Naive thymus-derived CD8-positive, alpha-beta T cell (primary cell): ENCODE measurements at regions not wholly inside any gene's neighbourhood (a gene's known extent, or its start where the extent isn't known, plus 50 kb on each side); places are given as distances from the start of the nearest gene placed in this dataset.
A peak's percentile ranks its signal among the peaks of the same experiment; 100 is the strongest.
"Not testable (repeated sequence)": the region's sequence is repeated elsewhere in the genome, so short reads cannot be mapped to it uniquely, and the experiment has no call there.

Experiments
- ATAC-seq, 2 donors: fragments of 150-1000 bp; cut with Tn5 transposase in 1 of 2; sonication (Bioruptor Pico), chemical (Tn5 transposase) in 1 of 2; 1 replicate in 1 of 2; 2 replicates in 1 of 2; pipeline ENCODE4 v1.10.0; 2021; ENCODE audit warnings: mild to moderate bottlenecking in 2 of 2, moderate library complexity in 2 of 2
- POLR2A ChIA-PET: fragments of 350-600 bp; sonication (Branson Sonifier 250); formaldehyde crosslinking; loops from one replicate; lab custom pipeline; 2021; ENCODE audit warnings: antibody characterized with exemption; lab: Charles Lee
- DNase-seq, 10 donors: peaks; one replicate each; pipeline versions ENCODE4 v3.0.0 to v3.0.0-alpha.2; 2020 to 2022
- H3K27ac Mint-ChIP-seq, 10 donors: one replicate each; pipeline ENCODE4 v1.8.0; 2020 to 2022; ENCODE audit warnings: mild to moderate bottlenecking in 10 of 10, mixed read lengths in 10 of 10, moderate library complexity in 4 of 10, inconsistent platforms in 1 of 10
- H3K27me3 Mint-ChIP-seq, 5 donors: one replicate each; pipeline ENCODE4 v1.8.0; 2021 to 2022; ENCODE audit warnings: mixed read lengths in 5 of 5
- H3K36me3 Mint-ChIP-seq, 3 donors: one replicate each; pipeline ENCODE4 v1.8.0; 2020 to 2022; ENCODE audit warnings: mixed read lengths in 3 of 3, mild to moderate bottlenecking in 2 of 3, inconsistent platforms in 1 of 3
- H3K4me1 Mint-ChIP-seq, 4 donors: one replicate each; pipeline ENCODE4 v1.8.0; 2021 to 2022; ENCODE audit warnings: mixed read lengths in 4 of 4
- H3K4me3 Mint-ChIP-seq, 10 donors: one replicate each; pipeline ENCODE4 v1.8.0; 2020 to 2022; ENCODE audit warnings: mild to moderate bottlenecking in 10 of 10, mixed read lengths in 10 of 10, moderate library complexity in 6 of 10, inconsistent platforms in 1 of 10
- H3K9me3 Mint-ChIP-seq, 9 donors: one replicate each; pipeline ENCODE4 v1.8.0; 2020 to 2022; ENCODE audit warnings: mixed read lengths in 9 of 9, mild to moderate bottlenecking in 3 of 9, inconsistent platforms in 1 of 9, moderate library complexity in 1 of 9

DNA sequence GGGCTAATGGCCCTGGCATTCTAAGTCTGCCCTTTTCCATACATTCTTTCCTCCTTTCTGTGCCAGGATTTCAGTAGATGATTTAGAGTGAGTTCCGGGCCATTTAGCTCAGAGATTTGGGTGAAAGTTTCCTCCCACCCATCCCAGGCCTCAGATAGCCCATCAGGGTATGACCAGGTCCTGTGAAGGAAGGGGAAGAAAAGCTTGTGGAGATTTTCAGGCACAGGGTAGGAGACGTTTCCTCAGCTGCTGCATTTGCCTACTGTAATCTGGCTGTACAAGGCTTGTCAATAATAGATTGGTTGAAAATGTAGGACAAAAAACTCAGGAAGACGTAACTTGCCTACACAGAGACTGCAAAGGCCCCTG lies 63.2 kb upstream of the BCL6 start:
- Mint-ChIP-seq H3K27me3 (no peaks in the 10 kb centered on the region), H3K27ac (peak overlapping the region in 1 of 10 donors; percentile 11), H3K4me3 (no peak overlapping the region), H3K36me3 (no peaks in the 10 kb centered on the region), H3K9me3 (no peaks in the 10 kb centered on the region), H3K4me1 (peaks cover 0 to 6% (median 2%) of the 10 kb centered on the region in 4 donors)
- ATAC-seq = no peak
- no peak for DNase-seq
- POLR2A ChIA-PET = no interaction called here

DNA sequence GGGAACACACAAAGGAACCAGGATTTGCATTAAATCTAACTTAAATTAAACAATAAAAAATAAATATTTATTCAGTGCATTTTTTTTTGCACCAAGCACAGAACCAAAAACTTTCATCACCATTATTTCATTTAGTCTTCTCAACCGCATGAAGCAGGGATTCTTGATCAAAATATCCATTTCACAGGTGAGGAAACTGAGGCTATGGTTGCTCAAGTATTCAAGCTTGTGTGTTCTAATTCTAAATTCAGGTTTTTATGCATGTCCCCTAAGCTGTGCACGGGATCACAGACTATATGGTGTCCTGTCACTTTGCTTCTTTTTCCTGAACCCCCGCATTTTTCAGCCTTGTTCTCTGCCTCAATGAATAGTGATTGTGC lies 64.3 kb upstream of the BCL6 start:
- Mint-ChIP-seq H3K4me3 (no peak overlapping the region), H3K4me1 (peaks cover 0 to 1% (median 0%) of the 10 kb centered on the region in 4 donors), H3K27me3 (no peaks in the 10 kb centered on the region), H3K36me3 (no peaks in the 10 kb centered on the region), H3K9me3 (no peaks in the 10 kb centered on the region), H3K27ac (no peak overlapping the region)
- no peak for ATAC-seq
- DNase-seq = no peak
- POLR2A ChIA-PET = interaction anchor here (0.6 kb wide), 1 partner anchor 341 kb away, joined by 5 read pairs; no protein-coding TSS in a partner anchor

DNA sequence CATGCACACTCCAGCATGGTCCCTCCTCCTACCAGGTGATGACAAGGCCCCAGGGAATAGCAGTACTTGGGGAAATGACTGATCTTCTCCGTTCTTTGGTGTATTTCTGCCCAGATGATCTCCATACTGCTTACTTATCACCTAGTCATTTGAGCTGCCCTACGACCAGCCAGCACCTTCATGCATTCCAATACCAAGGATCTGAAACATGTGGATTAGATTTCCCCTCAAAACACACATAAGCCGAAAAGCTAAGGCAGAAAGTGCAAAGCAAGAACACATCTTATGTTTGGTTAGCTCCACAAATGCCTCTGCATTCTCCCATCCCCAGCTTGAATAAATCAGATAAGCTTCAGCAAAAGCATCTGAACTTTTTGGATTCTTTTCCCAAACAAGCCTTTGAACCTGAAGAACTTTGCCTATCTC lies 64.8 kb upstream of the BCL6 start:
- Mint-ChIP-seq H3K9me3 (no peaks in the 10 kb centered on the region), H3K36me3 (no peaks in the 10 kb centered on the region), H3K4me3 (no peak overlapping the region), H3K27me3 (no peaks in the 10 kb centered on the region), H3K4me1 (no peaks in the 10 kb centered on the region), H3K27ac (peak overlapping the region in 3 of 10 donors; percentile 18 to 40 (median 25))
- POLR2A ChIA-PET = interaction anchor here (0.6 to 1.6 kb wide), 2 partner anchors 11 to 340 kb away, joined by 4 to 5 read pairs; no protein-coding TSS in a partner anchor
- DNase-seq = no peak
- ATAC-seq = no peak

DNA sequence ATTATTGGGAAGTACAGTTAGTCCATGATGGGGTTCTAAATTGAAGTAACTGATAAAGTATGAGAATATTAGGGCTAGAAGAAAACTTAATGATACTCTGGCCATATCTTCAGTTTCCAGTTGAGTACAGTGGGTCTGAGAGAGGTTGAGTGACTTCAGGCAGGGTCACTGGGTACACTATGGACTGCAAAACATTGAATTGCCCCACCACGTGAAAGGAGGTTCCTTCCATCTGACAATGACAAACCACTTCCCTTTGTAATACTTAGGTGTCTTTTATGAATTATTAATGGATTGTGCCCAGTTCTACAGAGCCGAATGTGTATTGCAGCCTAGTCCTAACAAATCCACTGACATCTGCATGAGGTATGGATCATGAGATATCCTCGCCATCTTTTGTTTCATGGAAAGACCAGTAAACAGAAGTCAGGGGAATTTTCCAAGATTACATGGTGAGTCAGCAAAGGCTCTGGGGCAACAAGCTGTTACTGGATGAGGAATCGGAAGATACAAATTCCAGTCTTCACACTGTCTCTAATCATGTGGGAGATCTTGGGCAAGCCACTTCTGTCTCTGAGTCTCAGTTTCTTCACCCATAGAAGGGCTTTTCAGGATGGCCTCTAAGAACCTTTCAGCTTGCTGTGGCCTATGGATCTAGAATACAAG lies 66.5 kb upstream of the BCL6 start:
- no peaks in the 10 kb centered on the region for H3K27me3 Mint-ChIP-seq
- H3K4me1 Mint-ChIP-seq = no peaks in the 10 kb centered on the region
- H3K9me3 Mint-ChIP-seq = no peaks in the 10 kb centered on the region
- no peaks in the 10 kb centered on the region for H3K36me3 Mint-ChIP-seq
- H3K4me3 Mint-ChIP-seq = no peak overlapping the region
- no peak for DNase-seq
- H3K27ac Mint-ChIP-seq = no peak overlapping the region
- ATAC-seq = no peak
- POLR2A ChIA-PET = interaction anchor here (1.6 kb wide), 1 partner anchor 13 kb away, joined by 4 read pairs; no protein-coding TSS in a partner anchor

DNA sequence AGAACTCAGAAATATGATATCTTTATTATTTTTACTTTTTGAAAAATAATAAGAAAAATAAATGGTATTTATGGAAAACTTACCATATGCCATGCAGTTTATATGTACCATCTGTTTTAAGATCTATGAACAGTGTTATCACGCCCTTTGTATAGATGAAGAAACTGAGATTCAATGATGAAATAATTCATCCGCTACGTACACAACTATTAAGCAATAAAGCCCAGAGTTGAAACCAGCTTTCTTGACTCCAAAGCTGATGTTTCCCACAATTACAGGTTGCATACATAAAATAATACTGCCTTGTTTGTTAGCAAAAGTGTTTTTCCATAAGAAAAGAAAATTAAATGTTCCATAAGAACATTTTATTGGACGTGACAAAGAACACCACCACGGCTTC lies 67.2 kb upstream of the BCL6 start:
- H3K36me3 Mint-ChIP-seq = peaks cover 0 to 3% (median 0%) of the 10 kb centered on the region in 3 donors
- no peaks in the 10 kb centered on the region for H3K27me3 Mint-ChIP-seq
- H3K9me3 Mint-ChIP-seq = peaks cover 0 to 3% (median 0%) of the 10 kb centered on the region in 9 donors
- H3K4me3 Mint-ChIP-seq = no peak overlapping the region
- H3K4me1 Mint-ChIP-seq = no peaks in the 10 kb centered on the region
- POLR2A ChIA-PET = no interaction called here
- ATAC-seq (no peak), DNase-seq (no peak)
- no peak overlapping the region for H3K27ac Mint-ChIP-seq

DNA sequence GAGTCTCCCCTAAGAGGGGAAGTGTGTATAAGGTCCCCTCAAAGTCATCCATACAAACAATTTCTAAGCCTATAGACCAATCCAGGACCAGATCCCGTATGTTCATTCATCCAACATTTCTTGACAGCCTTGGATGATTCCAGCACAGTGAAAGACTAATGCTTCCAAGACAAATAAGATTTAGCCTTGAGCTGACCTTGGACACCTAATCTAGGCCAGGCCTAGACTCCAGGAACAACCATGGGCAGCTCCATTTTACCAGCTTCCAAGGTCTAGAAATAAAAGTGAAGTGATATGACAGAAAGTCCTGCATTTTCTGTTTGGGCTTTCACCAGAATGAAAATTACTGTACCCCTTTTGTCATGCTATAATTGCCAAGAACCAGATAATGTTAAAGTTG lies 67.9 kb upstream of the BCL6 start:
- Mint-ChIP-seq H3K27ac (no peak overlapping the region), H3K4me1 (no peaks in the 10 kb centered on the region), H3K9me3 (peaks cover 0 to 6% (median 0%) of the 10 kb centered on the region in 9 donors), H3K36me3 (peaks cover 0 to 6% (median 0%) of the 10 kb centered on the region in 3 donors), H3K4me3 (no peak overlapping the region), H3K27me3 (no peaks in the 10 kb centered on the region)
- ATAC-seq (no peak), DNase-seq (no peak)
- POLR2A ChIA-PET = no interaction called here

DNA sequence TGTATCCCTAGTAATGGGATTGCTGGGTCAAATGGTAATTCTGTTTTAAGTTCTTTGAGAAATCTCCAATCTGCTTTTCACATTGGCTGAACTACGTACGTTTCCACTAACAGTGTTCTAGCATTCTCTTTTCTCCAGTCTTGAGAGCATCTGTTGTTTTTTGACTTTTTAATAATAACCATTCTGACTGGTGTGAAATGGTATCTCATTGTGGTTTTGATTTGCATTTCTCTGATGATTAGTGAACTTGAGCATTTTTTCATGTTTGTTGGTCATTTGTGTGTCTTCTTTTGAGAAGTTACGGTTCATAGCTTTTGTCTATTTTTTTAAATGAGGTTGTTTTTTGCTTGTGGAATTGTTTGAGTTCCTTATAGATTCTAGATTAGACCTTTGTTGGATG lies 72.5 kb upstream of the BCL6 start:
- H3K4me1 Mint-ChIP-seq = peaks cover 8 to 18% (median 12%) of the 10 kb centered on the region in 4 donors
- POLR2A ChIA-PET, H3K27me3 Mint-ChIP-seq, H3K36me3 Mint-ChIP-seq, ATAC-seq, H3K27ac Mint-ChIP-seq, H3K4me3 Mint-ChIP-seq, DNase-seq, H3K9me3 Mint-ChIP-seq: not testable (repeated sequence)

DNA sequence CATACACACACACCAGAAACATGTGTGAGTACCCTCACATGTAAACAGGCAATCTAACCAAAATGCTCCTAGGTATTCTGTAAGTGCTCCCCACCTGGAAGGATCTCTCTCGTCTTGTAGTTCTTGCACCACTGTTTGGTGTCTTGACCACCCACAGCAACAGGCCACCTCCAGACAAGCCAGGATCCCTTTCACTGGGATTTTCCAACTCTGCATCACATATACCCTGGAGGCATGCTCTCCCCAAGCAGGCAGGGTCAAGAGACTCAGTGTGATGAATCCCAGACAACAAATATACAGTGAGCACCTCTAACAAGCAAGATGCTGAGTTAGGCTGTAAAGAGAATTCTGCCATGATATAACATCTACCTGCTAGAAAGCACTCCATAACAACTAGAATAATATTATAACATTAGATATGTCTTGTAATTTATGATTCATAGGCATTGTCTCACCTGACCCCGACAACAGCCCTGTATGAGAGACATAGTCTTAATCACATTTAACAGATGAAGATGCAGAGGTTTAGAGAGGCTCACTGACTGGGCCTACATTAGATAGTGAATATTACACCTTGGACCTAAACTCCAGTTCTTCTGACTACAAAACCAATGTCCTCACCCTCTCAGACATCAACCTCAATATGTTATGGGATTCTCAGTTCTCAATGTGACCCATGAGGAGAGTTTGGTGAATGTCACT lies 76.5 kb upstream of the BCL6 start:
- POLR2A ChIA-PET = interaction anchor here (1.5 kb wide), 1 partner anchor 82 kb away, joined by 3 read pairs; no protein-coding TSS in a partner anchor
- Mint-ChIP-seq H3K27ac (peak overlapping the region in 7 of 10 donors; percentile 8 to 66 (median 45)), H3K4me1 (peaks cover 10 to 23% (median 17%) of the 10 kb centered on the region in 4 donors), H3K36me3 (peaks cover 0 to 6% (median 0%) of the 10 kb centered on the region in 3 donors), H3K9me3 (peaks cover 0 to 6% (median 0%) of the 10 kb centered on the region in 9 donors), H3K27me3 (no peaks in the 10 kb centered on the region), H3K4me3 (no peak overlapping the region)
- DNase-seq (no peak), ATAC-seq (no peak)

DNA sequence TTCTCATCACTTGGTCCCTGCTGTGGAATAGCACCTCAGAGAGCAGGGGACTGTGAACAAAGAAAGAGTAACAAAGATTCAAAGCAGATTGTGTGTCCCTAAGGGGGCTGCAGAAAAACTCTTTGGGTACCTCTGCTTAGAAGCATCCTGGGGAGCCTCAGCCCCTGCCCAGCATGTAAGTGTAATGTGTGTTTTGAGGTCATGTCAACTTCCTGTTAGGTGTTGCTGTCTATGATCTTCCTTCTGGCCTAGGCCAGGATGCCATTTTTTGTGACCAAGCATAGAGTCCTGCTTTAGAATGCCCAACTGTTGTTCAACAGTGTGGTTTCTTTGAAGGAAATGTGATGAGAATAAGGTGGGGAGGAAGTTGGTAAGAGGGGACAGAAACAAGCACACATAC lies 77.1 kb upstream of the BCL6 start:
- Mint-ChIP-seq H3K27me3 (no peaks in the 10 kb centered on the region), H3K36me3 (peaks cover 0 to 4% (median 0%) of the 10 kb centered on the region in 3 donors), H3K4me3 (peak overlapping the region in 3 of 10 donors; percentile 1 to 26 (median 3)), H3K27ac (peak overlapping the region in 9 of 10 donors; percentile 1 to 66 (median 49)), H3K4me1 (peaks cover 10 to 23% (median 17%) of the 10 kb centered on the region in 4 donors), H3K9me3 (peaks cover 0 to 4% (median 0%) of the 10 kb centered on the region in 9 donors)
- POLR2A ChIA-PET = no interaction called here
- DNase-seq (peak in 4 of 10 donors; percentile 5 to 43 (median 28)), ATAC-seq (peak; percentile 44 to 80)

DNA sequence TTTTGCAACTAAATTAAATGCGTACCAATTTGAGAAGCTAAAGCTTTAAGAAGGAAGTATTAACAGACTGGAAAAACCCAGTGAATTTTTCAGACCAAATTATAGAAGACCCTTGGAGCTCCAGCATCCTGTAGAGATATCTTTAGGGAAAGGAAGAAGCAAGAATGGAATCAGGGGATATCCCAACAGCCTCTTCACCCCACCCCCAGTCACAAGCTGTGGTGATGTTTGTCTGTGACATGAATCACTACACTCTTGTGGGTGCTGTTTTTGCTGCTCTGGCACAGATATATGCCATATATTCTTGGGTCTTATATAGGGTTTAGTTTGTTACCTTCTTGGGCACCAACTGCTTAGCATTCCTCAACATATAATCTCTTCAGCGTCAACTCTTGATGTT lies 78.5 kb upstream of the BCL6 start:
- Mint-ChIP-seq H3K27me3 (no peaks in the 10 kb centered on the region), H3K4me1 (peaks cover 10 to 26% (median 21%) of the 10 kb centered on the region in 4 donors), H3K4me3 (no peak overlapping the region), H3K36me3 (no peaks in the 10 kb centered on the region), H3K9me3 (peaks cover 0 to 1% (median 0%) of the 10 kb centered on the region in 9 donors), H3K27ac (no peak overlapping the region)
- POLR2A ChIA-PET = no interaction called here
- ATAC-seq (no peak), DNase-seq (no peak)

DNA sequence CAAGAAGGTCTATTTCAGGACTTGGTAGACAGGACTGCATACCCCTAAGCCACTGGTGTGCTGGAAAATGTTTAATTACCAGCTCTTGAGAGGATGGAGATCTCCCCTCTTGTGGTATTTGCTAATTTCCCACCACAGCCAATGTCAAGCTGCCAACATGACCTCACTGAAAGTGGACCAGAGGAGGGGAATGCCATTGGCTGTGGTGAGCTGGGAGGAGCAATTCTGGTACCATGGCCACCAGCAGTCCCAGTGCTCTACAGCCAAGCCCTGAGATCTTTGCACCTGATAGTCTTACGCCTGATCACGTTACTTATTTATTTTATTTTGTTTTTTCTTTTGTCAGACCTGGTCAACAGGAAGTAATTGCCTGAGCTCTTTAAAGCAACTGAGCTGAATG lies 82.5 kb upstream of the BCL6 start:
- Mint-ChIP-seq H3K27me3 (no peaks in the 10 kb centered on the region), H3K9me3 (peaks cover 0 to 1% (median 0%) of the 10 kb centered on the region in 9 donors), H3K27ac (no peak overlapping the region), H3K4me1 (peaks cover 3 to 17% (median 12%) of the 10 kb centered on the region in 4 donors), H3K4me3 (no peak overlapping the region), H3K36me3 (no peaks in the 10 kb centered on the region)
- POLR2A ChIA-PET = no interaction called here
- no peak for ATAC-seq
- no peak for DNase-seq

DNA sequence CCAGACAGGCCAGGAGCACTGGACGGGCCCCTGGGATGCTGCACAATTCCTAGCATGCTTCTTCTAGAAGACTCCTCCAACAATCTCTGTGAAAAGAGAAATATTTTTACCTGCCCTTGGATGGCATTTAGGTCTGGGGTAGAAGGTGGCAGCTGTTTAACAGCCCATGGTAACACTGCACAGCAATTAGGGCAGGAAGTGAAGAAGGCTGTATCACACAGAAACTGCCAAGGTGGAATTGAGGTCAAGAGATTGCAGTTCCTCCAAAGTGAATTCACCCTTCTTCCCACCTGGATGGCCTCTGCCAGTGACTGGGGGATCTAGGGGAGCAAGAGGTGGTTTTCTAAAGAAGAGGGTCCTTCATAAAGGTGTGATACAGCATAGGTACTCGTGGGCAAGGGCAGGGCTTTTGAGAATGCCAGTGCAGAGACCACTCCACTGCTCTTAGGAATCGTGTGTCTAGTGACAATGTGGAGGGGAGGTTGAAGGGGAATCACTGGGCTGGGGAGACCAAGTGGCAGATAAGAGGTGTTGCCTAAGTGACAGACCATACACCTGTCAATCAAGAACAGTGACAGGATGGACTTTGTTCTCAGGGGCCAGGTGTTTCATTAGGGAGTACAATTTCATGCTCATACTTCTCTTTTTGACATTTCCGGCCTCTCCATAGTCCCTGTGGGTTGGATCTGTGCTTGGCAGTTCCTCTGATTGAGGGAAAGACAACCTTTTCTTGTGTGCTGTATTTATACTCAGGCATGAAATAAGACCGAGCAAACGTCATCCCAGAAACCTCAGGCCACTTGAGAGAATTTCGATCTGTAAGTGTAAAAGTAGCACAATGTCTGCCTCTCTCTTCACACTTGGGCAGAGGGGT lies 83.5 kb upstream of the BCL6 start:
- Mint-ChIP-seq H3K27me3 (no peaks in the 10 kb centered on the region), H3K27ac (peak overlapping the region in 3 of 10 donors; percentile 5 to 63 (median 14)), H3K4me1 (peaks cover 0 to 13% (median 5%) of the 10 kb centered on the region in 4 donors), H3K4me3 (no peak overlapping the region), H3K9me3 (no peaks in the 10 kb centered on the region), H3K36me3 (no peaks in the 10 kb centered on the region)
- ATAC-seq = no peak
- DNase-seq = peak in 3 of 10 donors; percentile 4 to 33 (median 5)
- POLR2A ChIA-PET = no interaction called here
